ENCODE measurements at regions not wholly inside any gene's neighbourhood (a gene's known extent, or its start where the extent isn't known, plus 50 kb on each side); places are given as distances from the start of the nearest gene placed in this dataset.
"Not testable (repeated sequence)": the region's sequence is repeated elsewhere in the genome, so short reads cannot be mapped to it uniquely, and the experiment has no call there.

GRCh38 chr1:227415115-227415790 is 97.0 kb upstream of the CDC42BPA start:
- Histone ChIP-seq H3K36me3 (ENCODE audit: control insufficient read depth, insufficient read depth, low read length) (no peaks in the 10 kb centered on the region), H3K9ac (ENCODE audit: low read depth, low read length) (no peak overlapping the region), H3K4me3 (ENCODE audit: low read depth, low read length) (no peak overlapping the region), H3K27me3 (ENCODE audit: control insufficient read depth, insufficient read depth, low read length) (no peaks in the 10 kb centered on the region), H3K27ac (ENCODE audit: low read depth, low read length) (no peak overlapping the region), H3K4me1 (ENCODE audit: control insufficient read depth, insufficient read depth, low read length) (no peaks in the 10 kb centered on the region), H3K9me3 (ENCODE audit: control insufficient read depth, insufficient read depth, low read length) (no peaks in the 10 kb centered on the region)

- H3K36me3 ChIP-seq (ENCODE audit: control insufficient read depth, insufficient read depth, low read length), result no peaks in the 10 kb centered on the region
- no peak overlapping the region for H3K27ac ChIP-seq (ENCODE audit: low read depth, low read length)
- H3K9me3 ChIP-seq (ENCODE audit: control insufficient read depth, insufficient read depth, low read length), result no peaks in the 10 kb centered on the region
- H3K9ac ChIP-seq (ENCODE audit: low read depth, low read length), result no peak overlapping the region
- H3K4me1 ChIP-seq (ENCODE audit: control insufficient read depth, insufficient read depth, low read length), result no peaks in the 10 kb centered on the region
- no peak overlapping the region for H3K4me3 ChIP-seq (ENCODE audit: low read depth, low read length)
- no peaks in the 10 kb centered on the region for H3K27me3 ChIP-seq (ENCODE audit: control insufficient read depth, insufficient read depth, low read length)
Observed at GRCh38 chr1:227411066-227411465, 92.8 kb upstream of the CDC42BPA start.

- not testable (repeated sequence) for H3K27me3 ChIP-seq (ENCODE audit: control insufficient read depth, insufficient read depth, low read length); H3K9me3 ChIP-seq (ENCODE audit: control insufficient read depth, insufficient read depth, low read length); H3K4me1 ChIP-seq (ENCODE audit: control insufficient read depth, insufficient read depth, low read length); H3K27ac ChIP-seq (ENCODE audit: low read depth, low read length); H3K9ac ChIP-seq (ENCODE audit: low read depth, low read length); H3K36me3 ChIP-seq (ENCODE audit: control insufficient read depth, insufficient read depth, low read length); H3K4me3 ChIP-seq (ENCODE audit: low read depth, low read length)
Observed at GRCh38 chr1:227406332-227406731, 88.0 kb upstream of the CDC42BPA start.

GRCh38 chr1:227403535-227403934 is 85.2 kb upstream of the CDC42BPA start:
- H3K4me1 ChIP-seq (ENCODE audit: control insufficient read depth, insufficient read depth, low read length), result no peaks in the 10 kb centered on the region
- no peak overlapping the region for H3K4me3 ChIP-seq (ENCODE audit: low read depth, low read length)
- no peaks in the 10 kb centered on the region for H3K27me3 ChIP-seq (ENCODE audit: control insufficient read depth, insufficient read depth, low read length)

GRCh38 chr1:227401562-227402342 is 83.5 kb upstream of the CDC42BPA start:
- Histone ChIP-seq H3K4me3 (ENCODE audit: low read depth, low read length) (no peak overlapping the region), H3K4me1 (ENCODE audit: control insufficient read depth, insufficient read depth, low read length) (no peaks in the 10 kb centered on the region), H3K27me3 (ENCODE audit: control insufficient read depth, insufficient read depth, low read length) (no peaks in the 10 kb centered on the region), H3K36me3 (ENCODE audit: control insufficient read depth, insufficient read depth, low read length) (no peaks in the 10 kb centered on the region), H3K9me3 (ENCODE audit: control insufficient read depth, insufficient read depth, low read length) (no peaks in the 10 kb centered on the region), H3K27ac (ENCODE audit: low read depth, low read length) (no peak overlapping the region), H3K9ac (ENCODE audit: low read depth, low read length) (no peak overlapping the region)

More at GRCh38 chr1:227403535-227403934, 85.2 kb upstream of the CDC42BPA start:
- H3K9me3 ChIP-seq (ENCODE audit: control insufficient read depth, insufficient read depth, low read length), result no peaks in the 10 kb centered on the region
- H3K36me3 ChIP-seq (ENCODE audit: control insufficient read depth, insufficient read depth, low read length), result no peaks in the 10 kb centered on the region
- H3K9ac ChIP-seq (ENCODE audit: low read depth, low read length), result no peak overlapping the region
- no peak overlapping the region for H3K27ac ChIP-seq (ENCODE audit: low read depth, low read length)

- no peak overlapping the region for H3K27ac ChIP-seq (ENCODE audit: low read depth, low read length)
- no peak overlapping the region for H3K9ac ChIP-seq (ENCODE audit: low read depth, low read length)
- no peaks in the 10 kb centered on the region for H3K4me1 ChIP-seq (ENCODE audit: control insufficient read depth, insufficient read depth, low read length)
- H3K4me3 ChIP-seq (ENCODE audit: low read depth, low read length), result no peak overlapping the region
- no peaks in the 10 kb centered on the region for H3K9me3 ChIP-seq (ENCODE audit: control insufficient read depth, insufficient read depth, low read length)
- no peaks in the 10 kb centered on the region for H3K27me3 ChIP-seq (ENCODE audit: control insufficient read depth, insufficient read depth, low read length)
- no peaks in the 10 kb centered on the region for H3K36me3 ChIP-seq (ENCODE audit: control insufficient read depth, insufficient read depth, low read length)
Observed at GRCh38 chr1:227399152-227399730, 80.9 kb upstream of the CDC42BPA start.

- no peak overlapping the region for H3K4me3 ChIP-seq (ENCODE audit: low read depth, low read length)
- no peaks in the 10 kb centered on the region for H3K4me1 ChIP-seq (ENCODE audit: control insufficient read depth, insufficient read depth, low read length)
- H3K27me3 ChIP-seq (ENCODE audit: control insufficient read depth, insufficient read depth, low read length), result no peaks in the 10 kb centered on the region
- H3K9ac ChIP-seq (ENCODE audit: low read depth, low read length), result no peak overlapping the region
- no peaks in the 10 kb centered on the region for H3K9me3 ChIP-seq (ENCODE audit: control insufficient read depth, insufficient read depth, low read length)
- no peak overlapping the region for H3K27ac ChIP-seq (ENCODE audit: low read depth, low read length)
- H3K36me3 ChIP-seq (ENCODE audit: control insufficient read depth, insufficient read depth, low read length), result no peaks in the 10 kb centered on the region
Observed at GRCh38 chr1:227397354-227397978, 79.2 kb upstream of the CDC42BPA start.

GRCh38 chr1:227396539-227397353 is 78.5 kb upstream of the CDC42BPA start:
- no peak overlapping the region for H3K27ac ChIP-seq (ENCODE audit: low read depth, low read length)
- no peak overlapping the region for H3K9ac ChIP-seq (ENCODE audit: low read depth, low read length)
- H3K36me3 ChIP-seq (ENCODE audit: control insufficient read depth, insufficient read depth, low read length), result no peaks in the 10 kb centered on the region
- H3K4me1 ChIP-seq (ENCODE audit: control insufficient read depth, insufficient read depth, low read length), result no peaks in the 10 kb centered on the region
- H3K27me3 ChIP-seq (ENCODE audit: control insufficient read depth, insufficient read depth, low read length), result no peaks in the 10 kb centered on the region
- no peaks in the 10 kb centered on the region for H3K9me3 ChIP-seq (ENCODE audit: control insufficient read depth, insufficient read depth, low read length)
- H3K4me3 ChIP-seq (ENCODE audit: low read depth, low read length), result no peak overlapping the region

GRCh38 chr1:227395426-227396028 is 77.2 kb upstream of the CDC42BPA start:
- H3K27me3 ChIP-seq (ENCODE audit: control insufficient read depth, insufficient read depth, low read length), result no peaks in the 10 kb centered on the region
- H3K4me1 ChIP-seq (ENCODE audit: control insufficient read depth, insufficient read depth, low read length), result no peaks in the 10 kb centered on the region
- no peaks in the 10 kb centered on the region for H3K36me3 ChIP-seq (ENCODE audit: control insufficient read depth, insufficient read depth, low read length)
- no peak overlapping the region for H3K9ac ChIP-seq (ENCODE audit: low read depth, low read length)
- H3K4me3 ChIP-seq (ENCODE audit: low read depth, low read length), result no peak overlapping the region
- H3K9me3 ChIP-seq (ENCODE audit: control insufficient read depth, insufficient read depth, low read length), result no peaks in the 10 kb centered on the region
- no peak overlapping the region for H3K27ac ChIP-seq (ENCODE audit: low read depth, low read length)

- no peaks in the 10 kb centered on the region for H3K9me3 ChIP-seq (ENCODE audit: control insufficient read depth, insufficient read depth, low read length)
- H3K4me1 ChIP-seq (ENCODE audit: control insufficient read depth, insufficient read depth, low read length), result no peaks in the 10 kb centered on the region
- no peaks in the 10 kb centered on the region for H3K27me3 ChIP-seq (ENCODE audit: control insufficient read depth, insufficient read depth, low read length)
- H3K4me3 ChIP-seq (ENCODE audit: low read depth, low read length), result no peak overlapping the region
- no peak overlapping the region for H3K9ac ChIP-seq (ENCODE audit: low read depth, low read length)
- no peaks in the 10 kb centered on the region for H3K36me3 ChIP-seq (ENCODE audit: control insufficient read depth, insufficient read depth, low read length)
- no peak overlapping the region for H3K27ac ChIP-seq (ENCODE audit: low read depth, low read length)
Observed at GRCh38 chr1:227392984-227393764, 74.9 kb upstream of the CDC42BPA start.
